HG02571 (cell line): ENCODE measurements at regions not wholly inside any gene's neighbourhood (a gene's known extent, or its start where the extent isn't known, plus 50 kb on each side); places are given as distances from the start of the nearest gene placed in this dataset.

Experiments
- ATAC-seq: cut with Tn5 transposase; IDR thresholded peaks from one replicate; pipeline ENCODE4 v1.9.1; 2021; ENCODE audit warnings: mild to moderate bottlenecking, moderate library complexity; ENCODE audit not compliant: unreplicated experiment

- no peak for ATAC-seq
Measured at GRCh38 chr17:56735842-56736241, 97.9 kb downstream of the C17orf67 start.

GRCh38 chr17:56737421-56738161 lies 96.1 kb downstream of the C17orf67 start:
- no peak for ATAC-seq

GRCh38 chr17:56739376-56739775 lies 94.3 kb downstream of the C17orf67 start:
- ATAC-seq = no peak

GRCh38 chr17:56739776-56740175 lies 93.9 kb downstream of the C17orf67 start:
- no peak for ATAC-seq

- ATAC-seq = no peak
Measured at GRCh38 chr17:56740481-56740880, 93.2 kb downstream of the C17orf67 start.
